ENCODE measurements at regions not wholly inside any gene's neighbourhood (a gene's known extent, or its start where the extent isn't known, plus 50 kb on each side); places are given as distances from the start of the nearest gene placed in this dataset.

DNA sequence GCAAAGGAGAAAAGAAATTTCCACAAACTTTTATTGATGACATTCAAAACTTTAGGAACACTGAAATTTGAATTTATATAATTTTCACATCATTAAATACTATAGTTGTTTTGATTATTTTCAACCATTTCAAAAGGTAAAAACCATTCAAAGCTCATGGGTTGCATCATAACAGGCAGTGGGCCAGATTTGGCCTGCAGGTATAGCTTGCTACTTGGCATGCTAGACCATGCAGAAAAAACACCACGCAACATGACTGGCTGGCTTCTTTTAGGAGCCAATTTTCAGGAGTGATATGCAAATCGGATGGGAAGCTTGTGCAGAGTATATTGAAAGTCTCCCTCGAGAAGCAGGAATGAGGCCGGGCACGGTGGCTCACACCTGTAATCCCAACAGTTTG is 144.8 kb downstream of the GLUL start:
- TF ChIP-seq, protein P1, sequence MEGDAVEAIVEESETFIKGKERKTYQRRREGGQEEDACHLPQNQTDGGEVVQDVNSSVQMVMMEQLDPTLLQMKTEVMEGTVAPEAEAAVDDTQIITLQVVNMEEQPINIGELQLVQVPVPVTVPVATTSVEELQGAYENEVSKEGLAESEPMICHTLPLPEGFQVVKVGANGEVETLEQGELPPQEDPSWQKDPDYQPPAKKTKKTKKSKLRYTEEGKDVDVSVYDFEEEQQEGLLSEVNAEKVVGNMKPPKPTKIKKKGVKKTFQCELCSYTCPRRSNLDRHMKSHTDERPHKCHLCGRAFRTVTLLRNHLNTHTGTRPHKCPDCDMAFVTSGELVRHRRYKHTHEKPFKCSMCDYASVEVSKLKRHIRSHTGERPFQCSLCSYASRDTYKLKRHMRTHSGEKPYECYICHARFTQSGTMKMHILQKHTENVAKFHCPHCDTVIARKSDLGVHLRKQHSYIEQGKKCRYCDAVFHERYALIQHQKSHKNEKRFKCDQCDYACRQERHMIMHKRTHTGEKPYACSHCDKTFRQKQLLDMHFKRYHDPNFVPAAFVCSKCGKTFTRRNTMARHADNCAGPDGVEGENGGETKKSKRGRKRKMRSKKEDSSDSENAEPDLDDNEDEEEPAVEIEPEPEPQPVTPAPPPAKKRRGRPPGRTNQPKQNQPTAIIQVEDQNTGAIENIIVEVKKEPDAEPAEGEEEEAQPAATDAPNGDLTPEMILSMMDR (IDR thresholded peaks at IDR 0.05), result no peak
- TF ChIP-seq POLR2A (IDR thresholded peaks at IDR 0.05), result no peak
